Stomach (tissue), 4 donors: ENCODE measurements at regions not wholly inside any gene's neighbourhood (a gene's known extent, or its start where the extent isn't known, plus 50 kb on each side); places are given as distances from the start of the nearest gene placed in this dataset.

Experiments used
- CTCF ChIP-seq, 7 experiments: fragments of 450-650 bp in 4 of 7; fragments of 200-600 bp in 3 of 7; sonication (generic) in 3 of 7; IDR thresholded peaks; one replicate each; pipeline ENCODE4 v1.5.1; 2016 to 2019; ENCODE audit warnings: antibody characterized with exemption in 7 of 7, control low read depth in 2 of 7, mild to moderate bottlenecking in 1 of 7
- EP300 ChIP-seq: sonication (generic); formaldehyde crosslinking; IDR thresholded peaks from one replicate; pipeline ENCODE4 v1.6.1; 2017; ENCODE audit warnings: antibody characterized with exemption
- POLR2A ChIP-seq, 4 donors: fragments of 450-650 bp; IDR thresholded peaks; one replicate each; pipeline ENCODE4 v1.6.1; 2016; ENCODE audit warnings: antibody characterized with exemption in 4 of 4, control low read depth in 2 of 4, mild to moderate bottlenecking in 1 of 4, moderate library complexity in 1 of 4
- POLR2AphosphoS5 ChIP-seq, 3 donors: sonication (generic); formaldehyde crosslinking; IDR thresholded peaks; one replicate each; pipeline ENCODE4 v1.6.1; 2016; ENCODE audit warnings: antibody characterized with exemption in 3 of 3

- TF ChIP-seq CTCF (IDR thresholded peaks at IDR 0.05), result no peak
- TF ChIP-seq POLR2A (IDR thresholded peaks at IDR 0.05), result no peak
- no peak for TF ChIP-seq POLR2AphosphoS5 (IDR thresholded peaks at IDR 0.05)
- TF ChIP-seq EP300, result no peak
Measured at GRCh38 chr9:28692012-28692411, 1118.7 kb upstream of the C9orf72 start.
